CD14-positive monocyte (primary cell): ENCODE measurements at regions not wholly inside any gene's neighbourhood (a gene's known extent, or its start where the extent isn't known, plus 50 kb on each side); places are given as distances from the start of the nearest gene placed in this dataset.

ENCODE experiments used
- DNase-seq, 3 donors: peaks; one replicate each; pipeline ENCODE4 v3.0.0-alpha.2; 2011 to 2022
- H2AFZ ChIP-seq: 2 replicates; pipeline ENCODE4 v1.6.0; 2012; ENCODE audit warnings: mild to moderate bottlenecking, low read depth, low read length, inconsistent platforms; ENCODE audit not compliant: insufficient read depth, poor library complexity, severe bottlenecking
- H3K27ac ChIP-seq, 2 donors: 1 replicate in 1 of 2; 2 replicates in 1 of 2; pipeline ENCODE4 v1.5.1; 2012 to 2013; ENCODE audit warnings: low read length in 2 of 2, control low read depth in 1 of 2, inconsistent platforms in 1 of 2, low read depth in 1 of 2, mild to moderate bottlenecking in 1 of 2
- H3K27me3 ChIP-seq, 2 donors: one replicate each; pipeline versions ENCODE4 v1.6.0 to v1.6.1; 2011 to 2013; ENCODE audit warnings: low read length in 2 of 2; ENCODE audit not compliant: control insufficient read depth in 2 of 2, insufficient read depth in 2 of 2
- H3K36me3 ChIP-seq, 2 donors: replicated peaks in 1 of 2; 1 replicate in 1 of 2; 2 replicates in 1 of 2; pipeline versions ENCODE4 v1.5.1 to v1.6.1; 2012 to 2013; ENCODE audit warnings: low read length in 2 of 2, control low read depth in 1 of 2, inconsistent platforms in 1 of 2, mild to moderate bottlenecking in 1 of 2; ENCODE audit not compliant: insufficient read depth in 2 of 2, control insufficient read depth in 1 of 2
- H3K4me1 ChIP-seq, 2 donors: 1 replicate in 1 of 2; 2 replicates in 1 of 2; pipeline versions ENCODE4 v1.5.1 to v1.6.1; 2012 to 2013; ENCODE audit warnings: low read length in 2 of 2, control low read depth in 1 of 2, inconsistent platforms in 1 of 2, mild to moderate bottlenecking in 1 of 2, moderate library complexity in 1 of 2; ENCODE audit not compliant: insufficient read depth in 2 of 2, control insufficient read depth in 1 of 2
- H3K4me2 ChIP-seq: replicated peaks from 2 replicates; pipeline ENCODE3; 2012; ENCODE audit warnings: low read length, moderate library complexity, mild to moderate bottlenecking; ENCODE audit not compliant: poor library complexity, severe bottlenecking; ENCODE audit errors: extremely low read depth
- H3K4me3 ChIP-seq, 3 experiments: fragments of 200-600 bp in 1 of 3; sonication (generic) in 1 of 3; replicated peaks in 1 of 3; 1 replicate in 2 of 3; 2 replicates in 1 of 3; pipeline ENCODE4 v1.5.1; 2011 to 2013; ENCODE audit warnings: low read length in 3 of 3, mild to moderate bottlenecking in 3 of 3, control low read depth in 2 of 3, low read depth in 2 of 3, inconsistent platforms in 1 of 3, moderate library complexity in 1 of 3
- H3K79me2 ChIP-seq: 2 replicates; pipeline ENCODE4 v1.6.0; 2012; ENCODE audit warnings: mild to moderate bottlenecking, control low read depth, inconsistent platforms, low read length, moderate library complexity; ENCODE audit not compliant: insufficient read depth
- H3K9ac ChIP-seq: 2 replicates; pipeline ENCODE4 v1.6.0; 2017; ENCODE audit warnings: low read length, mild to moderate bottlenecking; ENCODE audit not compliant: insufficient read depth, poor library complexity, severe bottlenecking
- H3K9me3 ChIP-seq, 2 donors: replicated peaks in 1 of 2; 1 replicate in 1 of 2; 2 replicates in 1 of 2; pipeline versions ENCODE4 v1.5.1 to v1.6.1; 2012 to 2013; ENCODE audit warnings: low read length in 2 of 2, control low read depth in 1 of 2; ENCODE audit not compliant: control insufficient read depth in 1 of 2, insufficient read depth in 1 of 2
- H4K20me1 ChIP-seq: 2 replicates; pipeline ENCODE4 v1.6.0; 2012; ENCODE audit warnings: mild to moderate bottlenecking, low read length, control low read depth, moderate library complexity; ENCODE audit not compliant: insufficient read depth
- H3K27ac Mint-ChIP-seq, 7 donors: one replicate each; pipeline ENCODE4 v1.8.0; 2020; ENCODE audit warnings: mild to moderate bottlenecking in 7 of 7, mixed read lengths in 7 of 7, moderate library complexity in 6 of 7, inconsistent platforms in 2 of 7
- H3K27me3 Mint-ChIP-seq, 3 donors: one replicate each; pipeline ENCODE4 v1.8.0; 2021 to 2022; ENCODE audit warnings: low read depth in 3 of 3, mild to moderate bottlenecking in 3 of 3, mixed read lengths in 3 of 3, moderate library complexity in 3 of 3, inconsistent platforms in 1 of 3
- H3K36me3 Mint-ChIP-seq, 2 donors: one replicate each; pipeline ENCODE4 v1.8.0; 2020; ENCODE audit warnings: mixed read lengths in 2 of 2, inconsistent platforms in 1 of 2, mild to moderate bottlenecking in 1 of 2
- H3K4me1 Mint-ChIP-seq: one replicate; pipeline ENCODE4 v1.8.0; 2020; ENCODE audit warnings: mild to moderate bottlenecking, mixed read lengths
- H3K4me3 Mint-ChIP-seq, 2 donors: one replicate each; pipeline ENCODE4 v1.8.0; 2020; ENCODE audit warnings: mild to moderate bottlenecking in 2 of 2, mixed read lengths in 2 of 2, moderate library complexity in 1 of 2
- H3K9me3 Mint-ChIP-seq, 7 donors: one replicate each; pipeline ENCODE4 v1.8.0; 2020 to 2022; ENCODE audit warnings: mixed read lengths in 7 of 7, mild to moderate bottlenecking in 6 of 7, moderate library complexity in 6 of 7, inconsistent platforms in 2 of 7
- CTCF ChIP-seq: fragments of 200-600 bp; IDR thresholded peaks from one replicate; pipeline ENCODE4 v1.8.0; 2022; ENCODE audit warnings: antibody characterized with exemption, mild to moderate bottlenecking
- WGBS: methylation state at CpG from one replicate; pipeline ENCODE4 v1.1.5; 2013; ENCODE audit warnings: missing lambda C conversion rate; ENCODE audit not compliant: insufficient coverage; 5-methylcytosine and 5-hydroxymethylcytosine counted together
- intact Hi-C, 2 donors: fragments of 100-400 bp; cut with micrococcal nuclease; formaldehyde crosslinking; loops; one replicate each; pipeline versions ENCODE4 v1.15.0 to v1.15.1; 2023

GRCh38 chr5:126104341-126104740, 318.9 kb upstream of the GRAMD2B start:
- no peaks in the 10 kb centered on the region for H3K4me1 ChIP-seq
- no peaks in the 10 kb centered on the region for H3K79me2 ChIP-seq
- no peak overlapping the region for H3K4me3 Mint-ChIP-seq
- H3K36me3 Mint-ChIP-seq = no peaks in the 10 kb centered on the region
- H3K36me3 ChIP-seq = no peaks in the 10 kb centered on the region
- H4K20me1 ChIP-seq = no peaks in the 10 kb centered on the region
- no peak for DNase-seq
- no peak overlapping the region for H3K9ac ChIP-seq
- TF ChIP-seq CTCF = no peak
- H3K9me3 Mint-ChIP-seq = peaks cover 0 to 8% (median 2%) of the 10 kb centered on the region in 7 donors
- H2AFZ ChIP-seq = no peak overlapping the region
- no peaks in the 10 kb centered on the region for H3K4me1 Mint-ChIP-seq
- no peak overlapping the region for H3K27ac ChIP-seq
- peaks cover 7 to 19% of the 10 kb centered on the region in 2 donors for H3K9me3 ChIP-seq
- no peak overlapping the region for H3K4me2 ChIP-seq
- H3K4me3 ChIP-seq = no peak overlapping the region
- H3K27me3 Mint-ChIP-seq = no peaks in the 10 kb centered on the region
- intact Hi-C loops = no loop called here
- H3K27ac Mint-ChIP-seq = no peak overlapping the region
- no peaks in the 10 kb centered on the region for H3K27me3 ChIP-seq

DNA sequence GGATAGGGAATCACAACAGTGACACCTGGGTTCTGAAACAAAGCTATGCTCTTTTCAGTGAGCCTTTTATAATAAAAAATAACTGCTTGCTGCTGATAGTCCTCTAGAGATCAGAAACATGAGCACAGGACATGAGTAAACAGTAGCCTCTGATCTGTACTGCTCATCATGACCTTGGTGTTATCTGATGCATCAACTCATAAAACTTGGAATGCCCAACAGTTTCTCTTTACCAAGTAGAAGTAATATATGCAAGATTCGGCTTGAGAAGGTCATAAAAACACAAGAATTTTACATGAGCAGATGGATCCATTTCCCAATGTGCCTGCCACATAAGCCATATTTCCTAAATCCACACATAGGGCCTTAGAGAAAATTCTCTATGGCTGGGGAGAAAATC, 318.3 kb upstream of the GRAMD2B start:
- DNase-seq = no peak
- Mint-ChIP-seq H3K4me3 (no peak overlapping the region), H3K27ac (no peak overlapping the region), H3K4me1 (no peaks in the 10 kb centered on the region), H3K36me3 (no peaks in the 10 kb centered on the region), H3K9me3 (peaks cover 0 to 8% (median 2%) of the 10 kb centered on the region in 7 donors), H3K27me3 (no peaks in the 10 kb centered on the region)
- Histone ChIP-seq H3K9me3 (peaks cover 7 to 19% of the 10 kb centered on the region in 2 donors), H3K27ac (no peak overlapping the region), H3K9ac (no peak overlapping the region), H3K4me3 (no peak overlapping the region), H4K20me1 (no peaks in the 10 kb centered on the region), H2AFZ (no peak overlapping the region), H3K27me3 (no peaks in the 10 kb centered on the region), H3K4me2 (no peak overlapping the region), H3K36me3 (no peaks in the 10 kb centered on the region), H3K4me1 (no peaks in the 10 kb centered on the region), H3K79me2 (no peaks in the 10 kb centered on the region)
- no CpG with 5 or more reads among the region's 1 CpG for WGBS
- intact Hi-C loops = no loop called here
- no peak for TF ChIP-seq CTCF
